DMS79 (cell line): ENCODE measurements at regions not wholly inside any gene's neighbourhood (a gene's known extent, or its start where the extent isn't known, plus 50 kb on each side); places are given as distances from the start of the nearest gene placed in this dataset.
"Not testable (repeated sequence)": the region's sequence is repeated elsewhere in the genome, so short reads cannot be mapped to it uniquely, and the experiment has no call there.

Source experiments
- DNase-seq: peaks from one replicate; lab custom pipeline; 2025; lab: John Stamatoyannopoulos, UW

DNA sequence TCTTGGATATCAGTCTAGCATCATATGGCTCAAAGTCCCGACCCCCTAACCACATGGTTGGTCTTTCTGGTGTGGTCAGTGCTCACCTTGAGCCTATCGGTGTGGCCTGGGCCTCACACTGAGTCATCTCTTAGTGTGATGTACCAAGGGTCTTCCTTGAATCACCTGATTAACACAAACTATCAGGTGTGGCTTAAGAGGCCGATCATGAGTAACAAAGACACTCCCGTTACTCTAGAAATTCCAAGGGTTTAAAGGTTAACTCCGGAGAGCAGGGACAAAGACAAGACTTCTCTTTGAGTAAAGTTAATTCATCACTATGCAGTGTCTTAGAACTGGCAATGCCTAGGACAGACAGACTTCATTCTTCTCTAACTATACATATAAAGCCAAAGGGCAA lies 52.3 kb upstream of the ARMC3 start:
- no peak for DNase-seq

GRCh38 chr10:22874189-22874854 lies 53.5 kb upstream of the ARMC3 start:
- peak; percentile 22 for DNase-seq

GRCh38 chr10:22856444-22857074 lies 71.3 kb upstream of the ARMC3 start:
- DNase-seq: no peak

GRCh38 chr10:22854935-22855421 lies 72.9 kb upstream of the ARMC3 start:
- no peak for DNase-seq

DNA sequence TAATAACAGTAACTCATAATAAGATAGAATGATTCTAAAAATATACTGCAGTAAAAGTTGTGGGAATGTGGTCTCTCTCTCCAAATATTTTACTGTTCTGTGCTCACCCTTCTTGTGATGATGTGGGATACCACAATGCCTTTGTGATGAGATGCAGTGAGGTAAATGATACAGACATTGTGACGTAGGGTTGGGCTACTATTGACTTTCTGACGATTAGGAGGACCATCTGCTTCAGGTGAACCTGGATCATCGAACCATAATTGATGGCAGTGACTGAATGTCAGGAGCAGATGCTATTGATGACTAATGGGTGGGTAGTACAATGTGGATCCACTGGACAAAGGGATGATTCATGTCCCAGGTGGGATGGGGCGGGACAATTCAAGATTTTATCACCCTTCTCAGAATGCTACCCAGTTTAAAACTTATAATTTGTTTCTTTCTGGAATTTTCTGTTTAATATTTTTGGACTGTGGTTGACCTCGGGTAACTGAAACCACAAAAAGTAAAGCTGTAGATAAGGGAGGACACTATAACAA lies 73.9 kb upstream of the ARMC3 start:
- DNase-seq: no peak

DNA sequence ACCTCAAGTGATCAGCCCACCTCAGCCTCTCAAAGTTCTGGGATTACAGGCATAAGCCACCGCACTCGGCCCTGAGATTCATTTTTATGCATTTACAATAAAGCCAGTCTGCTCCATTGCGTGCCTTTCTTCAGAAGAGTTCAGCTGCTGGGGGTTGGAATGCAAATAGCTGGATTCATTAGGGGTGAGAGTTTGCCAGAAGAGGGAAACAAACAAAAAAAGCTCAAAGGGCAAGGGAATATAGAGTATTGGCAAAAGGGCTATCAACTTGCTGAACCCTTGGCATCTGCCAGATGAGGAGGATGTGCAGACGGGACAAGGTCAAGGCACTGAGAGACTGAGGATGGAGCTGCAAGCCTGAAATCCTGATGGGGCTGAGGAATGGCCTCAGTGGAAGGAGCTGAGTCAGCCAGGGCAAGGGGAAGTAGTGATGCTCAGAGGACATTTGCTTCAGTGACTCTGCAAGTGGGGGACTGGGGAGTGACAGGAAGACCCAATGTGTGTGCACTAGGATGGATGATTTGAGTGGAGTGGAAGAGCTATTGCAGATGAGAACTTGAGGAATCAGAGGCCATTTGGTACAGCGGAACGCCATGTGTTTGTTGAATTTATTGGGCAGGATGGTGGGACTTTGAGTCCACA lies 75.0 kb upstream of the ARMC3 start:
- DNase-seq: no peak

GRCh38 chr10:22851865-22852239 lies 76.0 kb upstream of the ARMC3 start:
- DNase-seq: no peak

DNA sequence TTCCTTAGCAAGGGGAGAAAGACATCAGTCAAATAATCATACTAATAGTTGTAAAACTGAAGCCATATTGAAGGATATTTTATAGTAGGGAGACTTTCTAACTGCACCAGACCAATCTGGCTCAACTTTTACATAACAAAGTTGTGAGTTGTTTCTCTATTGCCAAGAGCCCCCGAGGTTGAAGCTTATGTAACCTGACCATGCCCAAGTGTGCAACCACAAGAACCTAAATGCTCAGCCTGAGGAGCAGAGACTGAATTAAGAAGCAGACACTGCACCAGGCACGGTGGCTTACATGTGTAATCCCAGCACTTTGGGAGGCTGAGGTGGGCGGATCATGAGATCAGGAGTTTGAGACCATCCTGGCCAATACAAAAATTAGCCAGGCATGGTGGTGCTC lies 77.3 kb upstream of the ARMC3 start:
- no peak for DNase-seq

- DNase-seq: no peak
Observed at GRCh38 chr10:22849077-22849805, 78.6 kb upstream of the ARMC3 start.

- no peak for DNase-seq
Observed at GRCh38 chr10:22848509-22848908, 79.3 kb upstream of the ARMC3 start.

DNA sequence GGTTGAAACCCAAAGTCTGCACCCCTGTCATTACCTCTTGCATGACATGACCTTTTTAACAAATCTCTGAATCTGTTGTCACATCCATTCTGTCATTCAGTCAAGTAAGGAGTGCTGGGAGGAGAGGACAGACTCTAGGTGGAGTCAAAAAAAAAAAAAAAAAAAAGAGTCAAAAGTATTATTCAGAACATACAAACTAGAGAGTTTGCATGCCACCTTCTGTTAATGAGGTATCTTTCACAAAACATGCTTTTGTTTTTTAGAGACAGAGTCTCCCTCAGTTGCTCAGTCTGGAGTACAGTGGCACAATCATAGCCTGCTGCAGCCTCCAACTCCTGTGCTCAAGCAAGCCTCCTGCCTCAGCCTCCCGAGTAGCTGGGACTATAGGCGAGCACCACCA lies 81.6 kb upstream of the ARMC3 start:
- DNase-seq: no peak

DNA sequence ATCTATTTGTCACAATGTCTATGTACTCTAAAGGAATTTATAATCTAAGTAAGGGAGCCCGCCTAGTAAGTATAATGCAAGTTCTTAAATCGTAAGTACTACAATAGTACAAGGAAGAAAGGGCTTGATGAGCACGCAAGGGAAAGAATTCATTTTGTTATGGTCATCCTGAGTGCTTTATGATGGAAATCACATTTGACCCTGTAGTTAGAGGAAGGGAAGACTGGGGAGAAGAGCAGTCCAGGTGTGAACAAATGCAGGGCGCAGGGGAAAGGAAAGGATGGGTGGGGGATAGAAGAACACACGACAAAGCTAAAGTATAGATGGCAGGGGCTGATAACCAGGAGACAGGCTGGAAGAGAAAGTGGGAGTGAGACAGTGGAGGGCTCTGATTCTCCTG lies 88.2 kb upstream of the ARMC3 start:
- DNase-seq: no peak

- no peak for DNase-seq
Observed at GRCh38 chr10:22837771-22838170, 90.1 kb upstream of the ARMC3 start.

DNA sequence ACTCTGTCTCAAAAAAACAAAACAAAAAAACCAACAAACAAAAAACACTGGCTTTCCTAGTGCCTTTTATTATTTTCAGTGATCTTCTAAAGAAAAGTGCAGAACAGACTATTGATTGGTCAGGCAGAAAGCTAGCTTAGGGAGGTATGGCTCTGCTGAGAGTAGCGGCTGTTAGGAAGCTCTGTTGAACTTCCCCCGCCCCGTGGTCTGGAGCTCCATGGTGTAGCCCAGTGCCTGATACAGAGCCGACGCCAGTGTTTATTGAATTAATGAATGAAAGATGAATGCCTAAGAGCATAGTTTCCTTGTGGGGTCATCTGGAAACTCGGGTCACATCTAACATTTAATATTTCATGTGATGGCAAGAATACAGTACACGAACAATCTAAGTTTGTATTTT lies 90.5 kb upstream of the ARMC3 start:
- DNase-seq: no peak

DNA sequence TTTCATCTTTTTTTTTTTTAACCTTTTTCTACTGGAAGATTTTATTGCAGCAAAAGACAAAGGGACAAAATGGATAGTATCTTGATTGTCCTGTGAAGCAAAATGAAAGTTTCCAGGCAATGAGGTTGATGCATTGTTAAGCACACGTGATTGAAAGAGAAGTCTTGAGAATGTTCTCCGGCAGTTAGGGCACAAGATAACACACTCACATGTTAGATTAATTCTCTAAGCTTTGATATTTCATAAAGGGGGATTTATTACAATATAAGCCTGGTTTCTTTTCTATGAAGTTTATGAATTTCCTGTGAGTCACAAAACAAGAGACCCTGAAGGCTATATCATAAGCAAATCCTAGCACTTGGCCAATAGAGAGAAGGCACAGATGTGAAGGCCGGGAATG lies 93.4 kb upstream of the ARMC3 start:
- DNase-seq: no peak

GRCh38 chr10:22833781-22834180 lies 94.1 kb upstream of the ARMC3 start:
- DNase-seq: no peak

- DNase-seq: no peak
Observed at GRCh38 chr10:22833353-22833752, 94.5 kb upstream of the ARMC3 start.

GRCh38 chr10:22832851-22833250 lies 95.0 kb upstream of the ARMC3 start:
- no peak for DNase-seq

DNA sequence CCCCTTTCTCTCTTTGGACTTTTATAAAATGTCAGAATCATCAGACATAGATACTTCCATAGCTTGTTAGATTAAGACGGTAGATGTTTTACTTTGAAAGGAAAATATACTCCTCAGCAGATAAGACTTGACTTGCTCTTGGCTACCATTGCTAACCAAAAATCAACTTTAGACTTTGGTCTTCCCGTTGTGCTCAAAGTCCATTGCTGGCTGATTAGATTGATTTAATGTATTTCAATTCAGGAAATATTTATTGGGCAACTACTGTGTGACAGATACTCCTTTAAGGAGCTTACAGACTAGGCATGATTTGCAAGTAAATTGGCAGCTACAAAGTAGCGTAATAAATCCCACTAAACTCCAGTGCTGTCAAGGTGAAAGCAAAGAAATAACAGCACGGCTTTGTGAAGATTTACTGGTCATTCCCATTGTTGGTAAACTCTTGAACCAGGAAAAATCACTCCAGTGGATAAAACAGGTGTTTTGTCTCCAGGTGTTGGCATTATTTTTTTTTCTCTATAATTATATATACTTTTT lies 95.7 kb upstream of the ARMC3 start:
- no peak for DNase-seq

GRCh38 chr10:22831586-22831985 lies 96.3 kb upstream of the ARMC3 start:
- no peak for DNase-seq

GRCh38 chr10:22828712-22829111 lies 99.1 kb upstream of the ARMC3 start:
- DNase-seq: not testable (repeated sequence)

DNA sequence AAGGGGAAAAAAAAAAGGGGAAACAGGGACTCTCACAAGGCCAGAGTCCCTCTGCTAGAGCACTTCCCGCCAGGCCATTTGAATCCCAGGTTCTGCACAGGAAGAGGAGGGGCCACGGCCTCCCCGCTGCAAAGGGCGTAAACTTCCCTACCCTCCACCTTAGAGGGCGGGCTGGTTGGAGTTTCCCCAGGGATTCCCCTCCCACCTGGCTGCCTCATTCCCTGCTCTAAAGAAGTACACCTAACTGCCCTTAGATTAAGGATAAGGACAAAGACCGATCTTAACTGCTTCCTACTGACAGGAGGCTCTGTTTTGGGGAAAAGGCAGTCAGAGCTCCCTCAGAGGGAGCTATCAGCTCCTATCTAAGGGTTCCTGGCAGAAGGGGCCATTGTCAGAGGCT lies 102.0 kb upstream of the ARMC3 start:
- no peak for DNase-seq
